SU-DHL-6 (cell line): ENCODE measurements at regions not wholly inside any gene's neighbourhood (a gene's known extent, or its start where the extent isn't known, plus 50 kb on each side); places are given as distances from the start of the nearest gene placed in this dataset.

Source experiments
- H2AFZ ChIP-seq: fragments of 200-600 bp; sonication (generic); 2 replicates; pipeline ENCODE4 v1.6.1; 2014; ENCODE audit warnings: low read depth, mild to moderate bottlenecking, moderate library complexity, mixed read lengths, antibody characterized with exemption, low read length; ENCODE audit not compliant: severe bottlenecking
- H3F3A ChIP-seq: fragments of 200-600 bp; shearing (Covaris generic); 2 replicates; pipeline ENCODE4 v1.6.0; 2016; ENCODE audit warnings: antibody characterized with exemption, mild to moderate bottlenecking; ENCODE audit not compliant: insufficient read depth
- H3K27ac ChIP-seq: fragments of 200-600 bp; sonication (generic); 2 replicates; pipeline ENCODE4 v1.5.1; 2016; ENCODE audit warnings: low read depth, mild to moderate bottlenecking, low read length, moderate library complexity, mixed read lengths
- H3K27me3 ChIP-seq: fragments of 200-600 bp; sonication (generic), shearing (Covaris generic); 2 replicates; pipeline ENCODE4 v1.6.0; 2014; ENCODE audit warnings: mild to moderate bottlenecking, low read length
- H3K36me3 ChIP-seq: fragments of 200-600 bp; sonication (generic); 2 replicates; pipeline ENCODE4 v1.6.1; 2014; ENCODE audit warnings: mild to moderate bottlenecking, low read length, mixed read lengths
- H3K4me2 ChIP-seq: fragments of 300-600, 200-600 bp; shearing (Covaris generic), sonication (generic); 2 replicates; pipeline ENCODE4 v1.6.0; 2014; ENCODE audit warnings: low read length, low read depth, mild to moderate bottlenecking; ENCODE audit not compliant: poor library complexity, severe bottlenecking
- H3K4me3 ChIP-seq: fragments of 200-600 bp; sonication (generic); 2 replicates; pipeline ENCODE4 v1.5.1; 2014; ENCODE audit warnings: antibody characterized with exemption, low read length, mild to moderate bottlenecking, mixed read lengths; ENCODE audit not compliant: insufficient read depth, poor library complexity, severe bottlenecking
- H3K79me2 ChIP-seq: fragments of 200-600 bp; sonication (generic); 2 replicates; pipeline ENCODE4 v1.6.1; 2014; ENCODE audit warnings: mild to moderate bottlenecking, low read length, moderate library complexity; ENCODE audit not compliant: insufficient read depth
- H3K9ac ChIP-seq: fragments of 200-600 bp; sonication (generic); 2 replicates; pipeline ENCODE4 v1.7.0; 2014; ENCODE audit warnings: mild to moderate bottlenecking, low read length
- H3K9me2 ChIP-seq: fragments of 200-600 bp; sonication (generic); replicated peaks from 2 replicates; pipeline ENCODE4 v1.6.1; 2014; ENCODE audit warnings: low read length; ENCODE audit not compliant: insufficient read depth
- H3K9me3 ChIP-seq: fragments of 200-600 bp; sonication (generic); 2 replicates; pipeline ENCODE4 v1.6.1; 2014; ENCODE audit warnings: low read length, mixed read lengths; ENCODE audit not compliant: insufficient read depth
- H4K20me1 ChIP-seq: fragments of 200-600 bp; sonication (generic); 2 replicates; pipeline ENCODE4 v1.6.1; 2014; ENCODE audit warnings: low read depth, mild to moderate bottlenecking, antibody characterized with exemption, low read length, moderate library complexity, mixed read lengths
- CTCF ChIP-seq: fragments of 200-600 bp; sonication (generic); IDR thresholded peaks from one replicate; pipeline ENCODE4 v1.5.1; 2017; ENCODE audit warnings: antibody characterized with exemption, mild to moderate bottlenecking, low read length, moderate library complexity; ENCODE audit not compliant: insufficient read depth, poor library complexity, severe bottlenecking
- EZH2phosphoT487 ChIP-seq: fragments of 200-600 bp; sonication (generic), shearing (Covaris generic); conservative IDR thresholded peaks from 2 replicates; pipeline ENCODE4 v1.6.1; 2018; ENCODE audit warnings: mild to moderate bottlenecking, antibody characterized with exemption, low read length, moderate library complexity, mixed read lengths

- Histone ChIP-seq H3K4me3 (no peak overlapping the region), H3K9ac (no peak overlapping the region), H3F3A (no peaks in the 10 kb centered on the region), H3K79me2 (no peaks in the 10 kb centered on the region), H3K36me3 (no peaks in the 10 kb centered on the region), H3K4me2 (no peak overlapping the region), H3K27me3 (no peaks in the 10 kb centered on the region), H3K27ac (no peak overlapping the region), H3K9me3 (no peaks in the 10 kb centered on the region), H4K20me1 (no peaks in the 10 kb centered on the region), H2AFZ (no peak overlapping the region), H3K9me2 (no peaks in the 10 kb centered on the region)
- TF ChIP-seq EZH2phosphoT487 (no peak), CTCF (no peak)
Observed at GRCh38 chr14:47846008-47846407, 170.6 kb upstream of the MDGA2 start.

GRCh38 chr14:47843236-47843635 is 167.8 kb upstream of the MDGA2 start:
- H3K4me2 ChIP-seq = no peak overlapping the region
- no peak overlapping the region for H3K9ac ChIP-seq
- TF ChIP-seq EZH2phosphoT487 = no peak
- no peak for TF ChIP-seq CTCF

GRCh38 chr14:47833011-47833410 is 157.6 kb upstream of the MDGA2 start:
- H3K27me3 ChIP-seq = no peaks in the 10 kb centered on the region
- no peaks in the 10 kb centered on the region for H4K20me1 ChIP-seq
- no peak overlapping the region for H3K4me3 ChIP-seq
- H3K9me3 ChIP-seq = peaks cover 8% of the 10 kb centered on the region; the same call in 1 of the 2 replicates
- H3F3A ChIP-seq = no peaks in the 10 kb centered on the region
- no peaks in the 10 kb centered on the region for H3K79me2 ChIP-seq
- H3K9ac ChIP-seq = no peak overlapping the region
- no peaks in the 10 kb centered on the region for H3K9me2 ChIP-seq
- H3K27ac ChIP-seq = no peak overlapping the region
- no peaks in the 10 kb centered on the region for H3K36me3 ChIP-seq
- no peak overlapping the region for H3K4me2 ChIP-seq
- H2AFZ ChIP-seq = peak overlapping the region; percentile 33
- TF ChIP-seq CTCF (no peak), EZH2phosphoT487 (no peak)

More at GRCh38 chr14:47843236-47843635, 167.8 kb upstream of the MDGA2 start:
- Histone ChIP-seq H3K27me3 (no peaks in the 10 kb centered on the region), H3K79me2 (no peaks in the 10 kb centered on the region), H3K9me2 (no peaks in the 10 kb centered on the region), H3F3A (no peaks in the 10 kb centered on the region), H3K4me3 (no peak overlapping the region), H3K9me3 (no peaks in the 10 kb centered on the region), H3K36me3 (no peaks in the 10 kb centered on the region), H3K27ac (no peak overlapping the region), H4K20me1 (no peaks in the 10 kb centered on the region), H2AFZ (no peak overlapping the region)

- TF ChIP-seq EZH2phosphoT487 = no peak
- TF ChIP-seq CTCF = no peak
- Histone ChIP-seq H2AFZ (no peak overlapping the region), H3K9ac (no peak overlapping the region), H3K4me2 (no peak overlapping the region), H3K27me3 (no peaks in the 10 kb centered on the region), H4K20me1 (no peaks in the 10 kb centered on the region), H3K9me3 (no peaks in the 10 kb centered on the region), H3K36me3 (no peaks in the 10 kb centered on the region), H3K4me3 (no peak overlapping the region), H3K27ac (no peak overlapping the region), H3F3A (no peaks in the 10 kb centered on the region), H3K9me2 (no peaks in the 10 kb centered on the region), H3K79me2 (no peaks in the 10 kb centered on the region)
Observed at GRCh38 chr14:47826809-47827208, 151.4 kb upstream of the MDGA2 start.
